T-helper 2 cell treated with Interferon-gamma antibody and Interleukin-4, amounts not matched to agents 5 μg/mL and 100 μg/mL, for 36 hours (primary cell): ENCODE measurements at regions not wholly inside any gene's neighbourhood (a gene's known extent, or its start where the extent isn't known, plus 50 kb on each side); places are given as distances from the start of the nearest gene placed in this dataset.

Experiments
- DNase-seq: peaks from one replicate; pipeline ENCODE4 v3.0.0; 2021; ENCODE audit warnings: low spot score
- H3K27ac Mint-ChIP-seq: one replicate; pipeline ENCODE4 v1.8.0; 2021; ENCODE audit warnings: mild to moderate bottlenecking, mixed read lengths
- H3K27me3 Mint-ChIP-seq: one replicate; pipeline ENCODE4 v1.8.0; 2021; ENCODE audit warnings: low read depth, mixed read lengths
- H3K36me3 Mint-ChIP-seq: one replicate; pipeline ENCODE4 v1.8.0; 2021; ENCODE audit warnings: low read depth, mixed read lengths
- H3K4me1 Mint-ChIP-seq: one replicate; pipeline ENCODE4 v1.8.0; 2021; ENCODE audit warnings: low read depth, mixed read lengths
- H3K4me3 Mint-ChIP-seq: one replicate; pipeline ENCODE4 v1.8.0; 2022; ENCODE audit warnings: mild to moderate bottlenecking, moderate library complexity, mixed read lengths
- H3K9me3 Mint-ChIP-seq: one replicate; pipeline ENCODE4 v1.8.0; 2021; ENCODE audit warnings: mixed read lengths

GRCh38 chr1:37399830-37400464 is 74.4 kb upstream of the ZC3H12A start:
- no peaks in the 10 kb centered on the region for H3K4me1 Mint-ChIP-seq
- no peak overlapping the region for H3K27ac Mint-ChIP-seq
- DNase-seq, result no peak
- no peak overlapping the region for H3K4me3 Mint-ChIP-seq
- H3K9me3 Mint-ChIP-seq, result no peaks in the 10 kb centered on the region
- peaks cover 10% of the 10 kb centered on the region for H3K27me3 Mint-ChIP-seq
- H3K36me3 Mint-ChIP-seq, result no peaks in the 10 kb centered on the region

- Mint-ChIP-seq H3K9me3 (no peaks in the 10 kb centered on the region), H3K4me3 (no peak overlapping the region), H3K4me1 (no peaks in the 10 kb centered on the region), H3K27me3 (peaks cover 6% of the 10 kb centered on the region), H3K27ac (no peak overlapping the region), H3K36me3 (no peaks in the 10 kb centered on the region)
- DNase-seq, result no peak
Observed at GRCh38 chr1:37400466-37401225, 73.7 kb upstream of the ZC3H12A start.

GRCh38 chr1:37403166-37403565 is 71.2 kb upstream of the ZC3H12A start:
- no peak for DNase-seq
- H3K4me3 Mint-ChIP-seq, result no peak overlapping the region
- no peaks in the 10 kb centered on the region for H3K4me1 Mint-ChIP-seq
- H3K9me3 Mint-ChIP-seq, result no peaks in the 10 kb centered on the region
- H3K36me3 Mint-ChIP-seq, result no peaks in the 10 kb centered on the region
- no peaks in the 10 kb centered on the region for H3K27me3 Mint-ChIP-seq
- no peak overlapping the region for H3K27ac Mint-ChIP-seq

GRCh38 chr1:37404711-37405110 is 69.7 kb upstream of the ZC3H12A start:
- Mint-ChIP-seq H3K9me3 (no peaks in the 10 kb centered on the region), H3K27me3 (no peaks in the 10 kb centered on the region), H3K4me3 (no peak overlapping the region), H3K27ac (no peak overlapping the region), H3K36me3 (no peaks in the 10 kb centered on the region), H3K4me1 (no peaks in the 10 kb centered on the region)
- DNase-seq, result no peak

GRCh38 chr1:37410105-37410504 is 64.3 kb upstream of the ZC3H12A start:
- no peaks in the 10 kb centered on the region for H3K27me3 Mint-ChIP-seq
- DNase-seq, result no peak

GRCh38 chr1:37410815-37411214 is 63.6 kb upstream of the ZC3H12A start:
- no peak for DNase-seq
- no peak overlapping the region for H3K4me3 Mint-ChIP-seq
- H3K27me3 Mint-ChIP-seq, result peaks cover 2% of the 10 kb centered on the region
- no peaks in the 10 kb centered on the region for H3K36me3 Mint-ChIP-seq
- H3K4me1 Mint-ChIP-seq, result no peaks in the 10 kb centered on the region
- H3K27ac Mint-ChIP-seq, result no peak overlapping the region
- no peaks in the 10 kb centered on the region for H3K9me3 Mint-ChIP-seq

More at GRCh38 chr1:37410105-37410504, 64.3 kb upstream of the ZC3H12A start:
- H3K4me1 Mint-ChIP-seq, result no peaks in the 10 kb centered on the region
- H3K27ac Mint-ChIP-seq, result no peak overlapping the region
- H3K36me3 Mint-ChIP-seq, result no peaks in the 10 kb centered on the region
- H3K4me3 Mint-ChIP-seq, result no peak overlapping the region
- no peaks in the 10 kb centered on the region for H3K9me3 Mint-ChIP-seq

GRCh38 chr1:37415611-37416244 is 58.7 kb upstream of the ZC3H12A start:
- Mint-ChIP-seq H3K9me3 (no peaks in the 10 kb centered on the region), H3K4me3 (no peak overlapping the region), H3K36me3 (no peaks in the 10 kb centered on the region), H3K27ac (no peak overlapping the region), H3K27me3 (peaks cover 4% of the 10 kb centered on the region), H3K4me1 (no peaks in the 10 kb centered on the region)
- no peak for DNase-seq

- Mint-ChIP-seq H3K27me3 (peaks cover 4% of the 10 kb centered on the region), H3K27ac (no peak overlapping the region)
- no peak for DNase-seq
Observed at GRCh38 chr1:37420456-37420855, 53.9 kb upstream of the ZC3H12A start.

GRCh38 chr1:37423810-37424209 is 50.6 kb upstream of the ZC3H12A start:
- H3K9me3 Mint-ChIP-seq, result no peaks in the 10 kb centered on the region
- H3K27ac Mint-ChIP-seq, result no peak overlapping the region
- H3K36me3 Mint-ChIP-seq, result no peaks in the 10 kb centered on the region
- no peak for DNase-seq
- H3K4me3 Mint-ChIP-seq, result no peak overlapping the region
- H3K27me3 Mint-ChIP-seq, result peaks cover 2% of the 10 kb centered on the region
- no peaks in the 10 kb centered on the region for H3K4me1 Mint-ChIP-seq

More at GRCh38 chr1:37420456-37420855, 53.9 kb upstream of the ZC3H12A start:
- Mint-ChIP-seq H3K4me3 (no peak overlapping the region), H3K4me1 (no peaks in the 10 kb centered on the region), H3K36me3 (no peaks in the 10 kb centered on the region), H3K9me3 (no peaks in the 10 kb centered on the region)

GRCh38 chr1:37424523-37424922 is 49.9 kb upstream of the ZC3H12A start:
- no peak for DNase-seq
- H3K9me3 Mint-ChIP-seq, result no peaks in the 10 kb centered on the region
- no peaks in the 10 kb centered on the region for H3K4me1 Mint-ChIP-seq
- no peaks in the 10 kb centered on the region for H3K36me3 Mint-ChIP-seq
- peaks cover 2% of the 10 kb centered on the region for H3K27me3 Mint-ChIP-seq
- H3K27ac Mint-ChIP-seq, result no peak overlapping the region
- H3K4me3 Mint-ChIP-seq, result no peak overlapping the region
